ENCODE measurements at regions not wholly inside any gene's neighbourhood (a gene's known extent, or its start where the extent isn't known, plus 50 kb on each side); places are given as distances from the start of the nearest gene placed in this dataset.
A peak's percentile ranks its signal among the peaks of the same experiment; 100 is the strongest.
"Not testable (repeated sequence)": the region's sequence is repeated elsewhere in the genome, so short reads cannot be mapped to it uniquely, and the experiment has no call there.

DNA sequence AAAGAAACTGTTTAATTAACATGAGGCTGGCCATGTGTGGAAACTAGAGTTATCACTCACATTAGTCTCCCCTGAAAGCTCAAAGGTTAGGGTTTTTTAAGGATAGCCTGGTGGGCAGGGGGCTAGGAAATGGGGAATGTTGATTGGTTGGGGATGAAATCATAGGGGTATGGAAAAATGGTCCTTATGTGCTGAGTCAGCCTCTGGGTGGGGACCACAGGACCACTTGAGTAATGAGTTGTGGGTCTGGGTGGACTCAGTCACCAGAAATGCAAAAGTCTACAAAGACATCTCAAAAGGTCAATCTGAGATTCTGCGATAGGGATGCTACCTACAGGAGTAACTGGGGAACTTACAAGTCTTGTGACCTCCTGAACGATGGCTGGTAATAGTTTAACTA, 362.8 kb downstream of the DMAC1 start:
- Histone ChIP-seq H3K9me3 (ENCODE audit: control insufficient read depth in 2 of 3, insufficient read depth in 1 of 3, low read length in 3 of 3) (peaks cover 0 to 4% (median 0%) of the 10 kb centered on the region in 3 donors), H3K4me3 (ENCODE audit: low read length in 3 of 3) (no peak overlapping the region), H3K36me3 (ENCODE audit: control insufficient read depth in 2 of 3, insufficient read depth in 3 of 3, low read length in 3 of 3) (no peaks in the 10 kb centered on the region), H3K27ac (ENCODE audit: low read depth in 2 of 2, low read length in 2 of 2) (no peak overlapping the region), H3K27me3 (ENCODE audit: control insufficient read depth, insufficient read depth, low read length) (no peaks in the 10 kb centered on the region), H3K4me1 (ENCODE audit: control insufficient read depth in 2 of 3, insufficient read depth in 2 of 3, low read depth in 1 of 3, low read length in 3 of 3) (no peaks in the 10 kb centered on the region), H3K9ac (ENCODE audit: low read length in 3 of 3) (no peak overlapping the region)
- intact Hi-C loops (cut with DNase I), result no loop called here
- no peak for DNase-seq
- FAIRE-seq, result no peak
- TF ChIP-seq, protein P1, sequence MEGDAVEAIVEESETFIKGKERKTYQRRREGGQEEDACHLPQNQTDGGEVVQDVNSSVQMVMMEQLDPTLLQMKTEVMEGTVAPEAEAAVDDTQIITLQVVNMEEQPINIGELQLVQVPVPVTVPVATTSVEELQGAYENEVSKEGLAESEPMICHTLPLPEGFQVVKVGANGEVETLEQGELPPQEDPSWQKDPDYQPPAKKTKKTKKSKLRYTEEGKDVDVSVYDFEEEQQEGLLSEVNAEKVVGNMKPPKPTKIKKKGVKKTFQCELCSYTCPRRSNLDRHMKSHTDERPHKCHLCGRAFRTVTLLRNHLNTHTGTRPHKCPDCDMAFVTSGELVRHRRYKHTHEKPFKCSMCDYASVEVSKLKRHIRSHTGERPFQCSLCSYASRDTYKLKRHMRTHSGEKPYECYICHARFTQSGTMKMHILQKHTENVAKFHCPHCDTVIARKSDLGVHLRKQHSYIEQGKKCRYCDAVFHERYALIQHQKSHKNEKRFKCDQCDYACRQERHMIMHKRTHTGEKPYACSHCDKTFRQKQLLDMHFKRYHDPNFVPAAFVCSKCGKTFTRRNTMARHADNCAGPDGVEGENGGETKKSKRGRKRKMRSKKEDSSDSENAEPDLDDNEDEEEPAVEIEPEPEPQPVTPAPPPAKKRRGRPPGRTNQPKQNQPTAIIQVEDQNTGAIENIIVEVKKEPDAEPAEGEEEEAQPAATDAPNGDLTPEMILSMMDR (IDR thresholded peaks at IDR 0.05; ENCODE audit: borderline replicate concordance, extremely low read depth, insufficient read depth), result no peak

DNA sequence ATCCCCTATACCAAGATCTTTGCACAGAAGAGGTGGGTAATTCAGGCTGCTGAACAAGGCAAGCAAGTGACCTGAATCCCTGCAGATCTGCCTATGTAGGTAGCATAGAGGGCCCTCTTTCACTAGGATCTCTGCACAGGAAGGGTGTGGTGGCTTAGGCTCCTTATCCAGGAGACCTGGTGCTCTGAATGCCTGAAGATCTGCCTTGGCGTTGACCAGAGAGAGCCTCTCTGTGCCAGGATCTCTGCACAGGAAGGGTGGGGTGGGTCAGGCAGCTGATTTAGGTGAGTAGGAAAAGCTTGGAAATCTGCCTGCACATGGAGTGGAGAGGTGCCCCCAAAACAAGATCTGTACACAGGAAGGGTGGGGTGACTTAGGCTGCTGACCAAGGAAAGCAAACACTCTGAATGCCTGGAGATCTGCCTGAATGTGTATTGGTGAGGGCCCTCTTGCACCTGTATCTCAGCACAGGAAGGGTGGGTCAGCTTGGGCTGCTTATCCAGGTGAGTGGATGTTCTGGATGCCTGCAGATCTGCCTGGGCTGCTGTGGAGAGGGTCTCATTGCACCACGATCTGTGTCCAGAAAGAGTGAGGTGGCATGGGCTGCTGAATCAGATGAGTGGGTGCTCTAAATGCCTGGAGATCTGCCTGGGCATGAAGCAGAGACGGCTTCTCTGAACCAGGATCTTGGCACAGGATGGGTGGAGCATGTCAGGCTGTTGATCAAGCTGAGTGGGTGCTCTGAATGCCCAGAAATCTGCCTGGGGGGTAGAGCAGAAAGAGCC, 365.9 kb downstream of the DMAC1 start:
- H3K9me3 ChIP-seq (ENCODE audit: control insufficient read depth in 2 of 3, insufficient read depth in 1 of 3, low read length in 3 of 3), result peaks cover 0 to 10% (median 0%) of the 10 kb centered on the region in 3 donors
- TF ChIP-seq, protein P1 (IDR thresholded peaks at IDR 0.05; ENCODE audit: borderline replicate concordance, extremely low read depth, insufficient read depth), result no peak
- no peak for FAIRE-seq
- H3K36me3 ChIP-seq (ENCODE audit: control insufficient read depth in 2 of 3, insufficient read depth in 3 of 3, low read length in 3 of 3), result no peaks in the 10 kb centered on the region
- intact Hi-C loops (cut with DNase I), result no loop called here
- no peak overlapping the region for H3K27ac ChIP-seq (ENCODE audit: low read depth in 2 of 2, low read length in 2 of 2)
- H3K9ac ChIP-seq (ENCODE audit: low read length in 3 of 3), result no peak overlapping the region
- DNase-seq, result no peak
- no peak overlapping the region for H3K4me3 ChIP-seq (ENCODE audit: low read length in 3 of 3)
- H3K4me1 ChIP-seq (ENCODE audit: control insufficient read depth in 2 of 3, insufficient read depth in 2 of 3, low read depth in 1 of 3, low read length in 3 of 3), result no peaks in the 10 kb centered on the region
- no peaks in the 10 kb centered on the region for H3K27me3 ChIP-seq (ENCODE audit: control insufficient read depth, insufficient read depth, low read length)

- Histone ChIP-seq H3K27me3 (ENCODE audit: control insufficient read depth, insufficient read depth, low read length) (no peaks in the 10 kb centered on the region), H3K9ac (ENCODE audit: low read length in 3 of 3) (no peak overlapping the region), H3K9me3 (ENCODE audit: control insufficient read depth in 2 of 3, insufficient read depth in 1 of 3, low read length in 3 of 3) (peaks cover 0 to 10% (median 0%) of the 10 kb centered on the region in 3 donors), H3K4me3 (ENCODE audit: low read length in 3 of 3) (no peak overlapping the region), H3K36me3 (ENCODE audit: control insufficient read depth in 2 of 3, insufficient read depth in 3 of 3, low read length in 3 of 3) (no peaks in the 10 kb centered on the region), H3K4me1 (ENCODE audit: control insufficient read depth in 2 of 3, insufficient read depth in 2 of 3, low read depth in 1 of 3, low read length in 3 of 3) (no peaks in the 10 kb centered on the region), H3K27ac (ENCODE audit: low read depth in 2 of 2, low read length in 2 of 2) (no peak overlapping the region)
- DNase-seq (no peak), FAIRE-seq (no peak)
- intact Hi-C loops (cut with DNase I), result no loop called here
- TF ChIP-seq, protein P1 (IDR thresholded peaks at IDR 0.05; ENCODE audit: borderline replicate concordance, extremely low read depth, insufficient read depth), result no peak
Measured at GRCh38 chr9:7432989-7433388, 366.6 kb downstream of the DMAC1 start.

DNA sequence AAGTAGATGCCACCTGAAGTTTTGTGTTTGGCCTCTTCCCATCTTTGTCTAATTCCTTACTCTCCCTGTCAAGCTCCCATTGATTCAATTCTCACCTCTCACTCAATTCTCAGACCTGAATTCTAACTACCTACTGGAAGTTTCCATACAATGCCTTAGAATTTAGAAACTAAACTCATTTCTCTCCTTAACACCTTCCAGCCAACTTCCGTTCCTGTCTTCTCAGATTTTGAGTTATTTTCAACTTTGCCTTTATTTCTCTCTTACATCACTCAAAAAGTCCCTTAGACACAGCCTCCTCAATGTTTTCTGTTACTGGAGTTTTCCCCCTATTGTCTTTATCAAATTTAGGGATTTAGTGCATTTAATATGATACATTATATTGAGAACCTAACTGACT, 382.2 kb downstream of the DMAC1 start:
- intact Hi-C loops (cut with DNase I); DNase-seq: not testable (repeated sequence)
- FAIRE-seq, result peak; percentile 19

More for the DNA sequence above, 382.2 kb downstream of the DMAC1 start:
- H3K27ac ChIP-seq (ENCODE audit: low read depth in 2 of 2, low read length in 2 of 2); H3K36me3 ChIP-seq (ENCODE audit: control insufficient read depth in 2 of 3, insufficient read depth in 3 of 3, low read length in 3 of 3); H3K9ac ChIP-seq (ENCODE audit: low read length in 3 of 3); H3K27me3 ChIP-seq (ENCODE audit: control insufficient read depth, insufficient read depth, low read length); H3K4me1 ChIP-seq (ENCODE audit: control insufficient read depth in 2 of 3, insufficient read depth in 2 of 3, low read depth in 1 of 3, low read length in 3 of 3); H3K4me3 ChIP-seq (ENCODE audit: low read length in 3 of 3); H3K9me3 ChIP-seq (ENCODE audit: control insufficient read depth in 2 of 3, insufficient read depth in 1 of 3, low read length in 3 of 3): not testable (repeated sequence)
